Spleen (tissue), 11 donors: ENCODE measurements at regions not wholly inside any gene's neighbourhood (a gene's known extent, or its start where the extent isn't known, plus 50 kb on each side); places are given as distances from the start of the nearest gene placed in this dataset.

Experiments used
- DNase-seq: peaks from one replicate; pipeline ENCODE4 v3.0.0-alpha.2; 2020
- H3K27ac ChIP-seq, 8 donors: fragments of 200-600 bp; sonication (generic) in 7 of 8; 1 replicate in 4 of 8; 2 replicates in 4 of 8; pipeline versions ENCODE4 v1.5.0 to v1.8.0; 2016 to 2021; ENCODE audit warnings: inconsistent platforms in 4 of 8, mild to moderate bottlenecking in 4 of 8, moderate library complexity in 1 of 8
- H3K27me3 ChIP-seq, 7 donors: fragments of 200-600 bp; sonication (generic) in 6 of 7; replicated peaks in 1 of 7; 1 replicate in 4 of 7; 2 replicates in 3 of 7; pipeline versions ENCODE4 v1.5.0 to v1.8.0; 2016 to 2021; ENCODE audit warnings: inconsistent platforms in 3 of 7, mild to moderate bottlenecking in 1 of 7
- H3K36me3 ChIP-seq, 6 donors: fragments of 200-600 bp; sonication (generic) in 5 of 6; 1 replicate in 4 of 6; 2 replicates in 2 of 6; pipeline versions ENCODE4 v1.5.0 to v1.8.0; 2016 to 2021; ENCODE audit warnings: inconsistent platforms in 2 of 6
- H3K4me1 ChIP-seq, 6 donors: fragments of 200-600 bp; sonication (generic) in 5 of 6; 1 replicate in 3 of 6; 2 replicates in 3 of 6; pipeline versions ENCODE4 v1.5.0 to v1.8.0; 2016 to 2021; ENCODE audit warnings: inconsistent platforms in 3 of 6
- H3K4me3 ChIP-seq, 8 donors: fragments of 200-600 bp; sonication (generic) in 7 of 8; 1 replicate in 4 of 8; 2 replicates in 4 of 8; pipeline versions ENCODE4 v1.5.0 to v1.8.0; 2016 to 2021; ENCODE audit warnings: inconsistent platforms in 4 of 8, mild to moderate bottlenecking in 4 of 8, moderate library complexity in 2 of 8
- H3K9me3 ChIP-seq, 8 donors: fragments of 200-600 bp; sonication (generic) in 7 of 8; 1 replicate in 4 of 8; 2 replicates in 4 of 8; pipeline versions ENCODE4 v1.5.0 to v1.8.0; 2016 to 2021; ENCODE audit warnings: inconsistent platforms in 4 of 8
- POLR2A ChIP-seq, 3 donors: fragments of 450-650 bp; IDR thresholded peaks; one replicate each; pipeline ENCODE4 v1.5.1; 2017; ENCODE audit warnings: antibody characterized with exemption in 3 of 3, mild to moderate bottlenecking in 1 of 3
- POLR2AphosphoS5 ChIP-seq, 3 donors: sonication (generic); formaldehyde crosslinking; IDR thresholded peaks; one replicate each; pipeline ENCODE4 v1.5.1; 2017; ENCODE audit warnings: antibody characterized with exemption in 3 of 3
- WGBS, 5 donors: extraction: QIAGEN DNeasy Blood & Tissue Kit in 3 of 5; methylation state at CpG; one replicate each; pipeline versions ENCODE4 v1.1.5 to v1.1.7; 2013 to 2018; 5-methylcytosine and 5-hydroxymethylcytosine counted together
- intact Hi-C: fragments of 100-400 bp; cut with DNase I; formaldehyde crosslinking; loops from one replicate; pipeline ENCODE4 v1.15.0; 2023; ENCODE audit warnings: low total_unique reads
- TF ChIP-seq, protein P1 (sequence below), 11 experiments: fragments of 200-600 bp in 7 of 11; fragments of 450-650 bp in 4 of 11; sonication (generic) in 4 of 11; IDR thresholded peaks in 8 of 11; conservative IDR thresholded peaks in 3 of 11; 1 replicate in 7 of 11; 2 replicates in 4 of 11; pipeline versions ENCODE4 v1.4.0 to v1.8.0; 2016 to 2021; ENCODE audit warnings: antibody characterized with exemption in 11 of 11, inconsistent platforms in 4 of 11, mild to moderate bottlenecking in 1 of 11
- donor health status: healthy with polysubstance abuse.
- donor health status: DM: no; HTN: no; CAD: no; lungs with moderate emphysema.
- donor health status: DM: no; HTN: no; CAD: no.
- donor health status: Bipolar disorder and iron deficiency.
- donor health status: healthy.
- donor health status: DM: no; HTN: no; CAD: no.
- donor health status: DM: yes; HTN: yes; CAD: no.

DNA sequence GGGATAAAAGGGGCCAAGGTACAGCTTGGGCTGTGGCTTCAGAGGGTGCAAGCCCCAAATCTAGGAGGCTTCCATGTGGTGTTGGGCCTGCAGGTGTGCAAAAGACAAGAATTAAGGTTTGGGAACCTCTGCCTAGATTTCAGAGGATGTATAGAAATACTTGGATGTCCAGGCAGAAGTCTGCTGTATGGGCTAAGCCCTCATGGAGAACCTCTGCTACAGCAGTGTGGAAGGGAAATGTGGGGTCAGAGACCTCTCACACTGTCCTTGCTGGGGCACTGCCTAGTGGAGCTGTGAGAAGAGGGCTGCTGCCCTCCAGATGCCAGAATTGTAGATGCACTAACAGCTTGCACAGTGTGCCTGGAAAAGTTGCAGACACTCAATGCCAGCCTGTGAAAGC is 880.6 kb upstream of the ID2 start:
- TF ChIP-seq, protein P1, sequence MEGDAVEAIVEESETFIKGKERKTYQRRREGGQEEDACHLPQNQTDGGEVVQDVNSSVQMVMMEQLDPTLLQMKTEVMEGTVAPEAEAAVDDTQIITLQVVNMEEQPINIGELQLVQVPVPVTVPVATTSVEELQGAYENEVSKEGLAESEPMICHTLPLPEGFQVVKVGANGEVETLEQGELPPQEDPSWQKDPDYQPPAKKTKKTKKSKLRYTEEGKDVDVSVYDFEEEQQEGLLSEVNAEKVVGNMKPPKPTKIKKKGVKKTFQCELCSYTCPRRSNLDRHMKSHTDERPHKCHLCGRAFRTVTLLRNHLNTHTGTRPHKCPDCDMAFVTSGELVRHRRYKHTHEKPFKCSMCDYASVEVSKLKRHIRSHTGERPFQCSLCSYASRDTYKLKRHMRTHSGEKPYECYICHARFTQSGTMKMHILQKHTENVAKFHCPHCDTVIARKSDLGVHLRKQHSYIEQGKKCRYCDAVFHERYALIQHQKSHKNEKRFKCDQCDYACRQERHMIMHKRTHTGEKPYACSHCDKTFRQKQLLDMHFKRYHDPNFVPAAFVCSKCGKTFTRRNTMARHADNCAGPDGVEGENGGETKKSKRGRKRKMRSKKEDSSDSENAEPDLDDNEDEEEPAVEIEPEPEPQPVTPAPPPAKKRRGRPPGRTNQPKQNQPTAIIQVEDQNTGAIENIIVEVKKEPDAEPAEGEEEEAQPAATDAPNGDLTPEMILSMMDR (IDR thresholded peaks at IDR 0.05 in 8 of 11, conservative IDR thresholded peaks at IDR 0.05 in 3 of 11), result no peak
- TF ChIP-seq POLR2A (IDR thresholded peaks at IDR 0.05), result no peak
- no peak for TF ChIP-seq POLR2AphosphoS5 (IDR thresholded peaks at IDR 0.05)
- no peaks in the 10 kb centered on the region for H3K27me3 ChIP-seq
- intact Hi-C loops, result no loop called here
- H3K4me1 ChIP-seq, result peaks cover 0 to under 1% (median 0%) of the 10 kb centered on the region in 6 donors
- H3K4me3 ChIP-seq, result no peak overlapping the region
- no peak for DNase-seq
- peaks cover 0 to 27% (median 18%) of the 10 kb centered on the region in 8 donors for H3K9me3 ChIP-seq
- no peak overlapping the region for H3K27ac ChIP-seq
- H3K36me3 ChIP-seq, result no peaks in the 10 kb centered on the region

DNA sequence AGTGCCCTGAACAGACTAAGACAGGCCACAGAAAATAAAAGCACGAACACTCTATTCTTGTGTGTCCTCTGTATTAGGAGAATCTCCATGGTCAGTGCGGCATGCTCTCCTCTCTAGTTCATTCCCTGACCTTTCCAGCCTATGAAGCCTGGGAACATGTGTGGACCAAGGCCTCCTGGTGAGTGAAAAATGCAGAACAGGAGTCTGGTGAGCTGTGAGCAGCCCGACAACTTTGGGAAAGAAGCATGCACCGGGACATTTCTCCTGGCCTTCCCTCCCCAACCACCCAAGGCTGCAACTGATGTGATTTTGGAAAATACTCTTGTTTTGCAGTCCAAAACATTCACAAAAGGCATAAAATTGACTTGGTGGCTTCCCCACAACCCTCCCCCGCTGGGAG is 878.3 kb upstream of the ID2 start:
- no peak for DNase-seq
- WGBS, 5 donors, result 89 to 97% (median 92%) methylated on average over 5 of the region's 5 CpGs
- Histone ChIP-seq H3K27ac (no peak overlapping the region), H3K27me3 (no peaks in the 10 kb centered on the region), H3K36me3 (no peaks in the 10 kb centered on the region), H3K4me1 (no peaks in the 10 kb centered on the region), H3K4me3 (no peak overlapping the region), H3K9me3 (peaks cover 0 to 27% (median 18%) of the 10 kb centered on the region in 8 donors)
- intact Hi-C loops, result no loop called here
- TF ChIP-seq POLR2A (IDR thresholded peaks at IDR 0.05) (no peak), POLR2AphosphoS5 (IDR thresholded peaks at IDR 0.05) (no peak)
- TF ChIP-seq, protein P1 (IDR thresholded peaks at IDR 0.05 in 8 of 11, conservative IDR thresholded peaks at IDR 0.05 in 3 of 11), result no peak

DNA sequence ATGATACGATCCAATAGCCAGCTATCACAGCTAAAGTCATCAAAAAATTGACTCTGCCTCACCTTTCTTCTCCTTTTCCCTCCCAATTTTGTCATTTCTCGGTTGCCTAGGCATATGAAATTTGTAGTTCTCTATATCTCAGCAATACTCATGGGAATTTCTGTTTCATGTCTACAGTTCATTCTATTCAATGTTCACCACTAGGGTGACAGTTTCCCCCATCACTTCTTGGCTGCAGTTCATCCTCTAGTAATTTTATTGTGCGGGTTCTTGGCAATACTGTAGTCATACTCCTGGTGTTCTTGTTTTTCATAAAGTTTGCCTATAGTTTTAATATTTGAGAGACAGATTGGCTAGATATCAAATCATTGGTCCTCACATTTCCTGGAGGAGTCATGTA is 872.2 kb upstream of the ID2 start:
- Histone ChIP-seq H3K27ac (no peak overlapping the region), H3K36me3 (no peaks in the 10 kb centered on the region), H3K9me3 (no peaks in the 10 kb centered on the region), H3K4me3 (no peak overlapping the region), H3K4me1 (no peaks in the 10 kb centered on the region), H3K27me3 (no peaks in the 10 kb centered on the region)
- intact Hi-C loops, result no loop called here
- DNase-seq, result no peak
- 80 to 87% (median 83%) methylated on average over 3 of the region's 3 CpGs for WGBS, 5 donors
- TF ChIP-seq, protein P1 (IDR thresholded peaks at IDR 0.05 in 8 of 11, conservative IDR thresholded peaks at IDR 0.05 in 3 of 11), result no peak

DNA sequence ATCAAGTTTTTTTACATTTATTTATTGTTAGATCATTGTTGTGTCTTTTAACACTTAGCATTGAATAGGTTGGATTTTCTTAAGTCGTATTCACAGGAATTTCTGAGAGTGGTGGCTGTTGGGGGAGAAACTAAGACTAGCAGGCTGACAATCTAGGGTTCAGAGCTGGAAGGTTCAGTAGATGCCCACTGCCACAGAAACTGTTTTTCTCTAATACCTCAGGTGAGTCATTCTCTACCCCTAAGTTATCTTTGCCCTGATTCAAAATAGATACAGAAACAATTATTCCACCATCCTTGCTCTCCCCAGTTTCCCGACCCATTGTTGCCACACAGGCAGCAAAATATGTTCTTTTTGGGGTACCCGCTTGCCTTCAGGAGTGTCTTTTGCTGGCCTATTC is 870.8 kb upstream of the ID2 start:
- Histone ChIP-seq H3K27me3 (no peaks in the 10 kb centered on the region), H3K9me3 (no peaks in the 10 kb centered on the region), H3K36me3 (no peaks in the 10 kb centered on the region), H3K4me3 (no peak overlapping the region), H3K4me1 (peaks cover 0 to 4% (median 0%) of the 10 kb centered on the region in 6 donors), H3K27ac (no peak overlapping the region)
- TF ChIP-seq POLR2AphosphoS5 (IDR thresholded peaks at IDR 0.05), result no peak
- TF ChIP-seq, protein P1 (IDR thresholded peaks at IDR 0.05 in 8 of 11, conservative IDR thresholded peaks at IDR 0.05 in 3 of 11), result no peak
- TF ChIP-seq POLR2A (IDR thresholded peaks at IDR 0.05), result no peak
- WGBS, 5 donors, result 89 to 98% (median 94%) methylated on average over 3 of the region's 3 CpGs
- no peak for DNase-seq
- intact Hi-C loops, result no loop called here
